Activated CD8-positive, alpha-beta T cell treated with anti-CD3 and anti-CD28 coated beads, Interleukin-2, amount 10 ng/mL, durations not matched to agents 7 days and 5 days (primary cell): ENCODE measurements at regions not wholly inside any gene's neighbourhood (a gene's known extent, or its start where the extent isn't known, plus 50 kb on each side); places are given as distances from the start of the nearest gene placed in this dataset.

Source experiments
- ATAC-seq: fragments of 150-1000 bp; cut with Tn5 transposase; one replicate; pipeline ENCODE4 v1.10.0; 2021; ENCODE audit warnings: moderate library complexity
- CTCF ChIA-PET: fragments of 350-600 bp; sonication (Branson Sonifier 250); formaldehyde crosslinking; loops from one replicate; lab custom pipeline; 2021; ENCODE audit warnings: antibody characterized with exemption; lab: Charles Lee
- POLR2A ChIA-PET: fragments of 350-600 bp; sonication (Branson Sonifier 250); formaldehyde crosslinking; loops from one replicate; lab custom pipeline; 2021; ENCODE audit warnings: antibody characterized with exemption; lab: Charles Lee
- DNase-seq: peaks from one replicate; pipeline ENCODE4 v3.0.0-alpha.2; 2020
- H3K27ac Mint-ChIP-seq: one replicate; pipeline ENCODE4 v1.8.0; 2021; ENCODE audit warnings: mild to moderate bottlenecking, mixed read lengths
- H3K27me3 Mint-ChIP-seq: one replicate; pipeline ENCODE4 v1.8.0; 2021; ENCODE audit warnings: low read depth, mixed read lengths
- H3K36me3 Mint-ChIP-seq: one replicate; pipeline ENCODE4 v1.8.0; 2021; ENCODE audit warnings: low read depth, mixed read lengths
- H3K4me1 Mint-ChIP-seq: one replicate; pipeline ENCODE4 v1.8.0; 2021; ENCODE audit warnings: low read depth, mixed read lengths
- H3K4me3 Mint-ChIP-seq: one replicate; pipeline ENCODE4 v1.8.0; 2021; ENCODE audit warnings: mild to moderate bottlenecking, mixed read lengths
- H3K9me3 Mint-ChIP-seq: one replicate; pipeline ENCODE4 v1.8.0; 2022; ENCODE audit warnings: mixed read lengths; ENCODE audit not compliant: insufficient read depth

GRCh38 chr5:67273689-67274356, 77.2 kb upstream of the CD180 start:
- Mint-ChIP-seq H3K27me3 (no peaks in the 10 kb centered on the region), H3K4me3 (no peak overlapping the region), H3K27ac (no peak overlapping the region), H3K36me3 (peaks cover 4% of the 10 kb centered on the region), H3K9me3 (peaks cover 19% of the 10 kb centered on the region), H3K4me1 (no peaks in the 10 kb centered on the region)
- ATAC-seq (no peak), DNase-seq (no peak)
- POLR2A ChIA-PET = no interaction called here
- CTCF ChIA-PET = no interaction called here

GRCh38 chr5:67272453-67273130, 76.0 kb upstream of the CD180 start:
- ATAC-seq (no peak), DNase-seq (no peak)
- H3K27ac Mint-ChIP-seq = no peak overlapping the region
- no peak overlapping the region for H3K4me3 Mint-ChIP-seq
- no peaks in the 10 kb centered on the region for H3K4me1 Mint-ChIP-seq
- CTCF ChIA-PET = interaction anchor here (1.1 kb wide), 1 partner anchor 10 kb away, joined by 3 read pairs; no protein-coding TSS in a partner anchor
- no peaks in the 10 kb centered on the region for H3K36me3 Mint-ChIP-seq
- H3K27me3 Mint-ChIP-seq = no peaks in the 10 kb centered on the region
- POLR2A ChIA-PET = no interaction called here
- H3K9me3 Mint-ChIP-seq = peaks cover 7% of the 10 kb centered on the region

DNA sequence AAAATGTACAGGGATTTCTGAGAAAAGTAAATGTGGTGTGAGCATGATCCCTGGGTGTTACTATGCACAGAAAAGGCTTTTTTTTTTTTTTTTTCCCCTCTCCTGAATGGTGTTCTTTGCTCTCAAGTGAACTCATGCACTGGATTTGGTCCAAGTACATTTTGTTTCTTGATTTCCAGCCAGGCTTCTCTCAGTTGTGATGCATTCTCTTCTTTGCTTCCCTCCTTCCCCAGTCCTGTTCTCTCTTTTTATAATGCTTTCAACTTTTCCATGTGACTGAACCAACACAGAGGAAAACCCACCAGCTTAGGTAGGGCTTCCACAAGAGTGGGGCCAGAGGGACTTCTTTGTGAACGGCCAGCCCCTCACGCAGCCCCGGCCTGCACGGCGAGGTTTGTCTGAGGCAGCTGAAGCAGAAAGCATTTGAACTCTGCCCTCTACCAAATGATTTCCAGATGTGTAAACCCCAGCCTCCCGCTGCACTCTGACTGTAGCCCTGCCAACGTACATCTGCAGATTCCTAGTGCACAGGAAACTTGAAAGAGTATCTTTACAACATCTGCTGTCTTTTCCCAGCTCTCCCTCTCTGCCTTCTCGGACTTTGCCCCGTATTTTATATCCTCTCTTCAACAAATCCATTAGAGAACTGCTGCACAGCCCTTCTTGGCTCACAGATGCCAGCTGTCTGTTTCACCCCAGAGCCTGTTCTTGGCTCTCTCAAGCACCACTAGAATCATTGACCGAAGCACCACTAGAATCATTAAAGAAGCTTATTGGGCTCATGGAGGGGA, 71.8 kb upstream of the CD180 start:
- H3K36me3 Mint-ChIP-seq = no peaks in the 10 kb centered on the region
- H3K4me3 Mint-ChIP-seq = no peak overlapping the region
- ATAC-seq (no peak), DNase-seq (no peak)
- ChIA-PET CTCF (interaction anchor here (1.1 kb wide), 1 partner anchor 29 kb away, joined by 3 read pairs; no protein-coding TSS in a partner anchor), POLR2A (no interaction called here)
- no peaks in the 10 kb centered on the region for H3K9me3 Mint-ChIP-seq
- H3K4me1 Mint-ChIP-seq = no peaks in the 10 kb centered on the region
- peaks cover 7% of the 10 kb centered on the region for H3K27me3 Mint-ChIP-seq
- H3K27ac Mint-ChIP-seq = no peak overlapping the region

- Mint-ChIP-seq H3K4me1 (no peaks in the 10 kb centered on the region), H3K27ac (no peak overlapping the region), H3K27me3 (peaks cover 8% of the 10 kb centered on the region), H3K9me3 (no peaks in the 10 kb centered on the region), H3K36me3 (no peaks in the 10 kb centered on the region), H3K4me3 (no peak overlapping the region)
- POLR2A ChIA-PET = no interaction called here
- CTCF ChIA-PET = no interaction called here
- no peak for ATAC-seq
- DNase-seq = no peak
Measured at GRCh38 chr5:67267512-67268216, 71.1 kb upstream of the CD180 start.

GRCh38 chr5:67266654-67267350, 70.2 kb upstream of the CD180 start:
- peaks cover 8% of the 10 kb centered on the region for H3K27me3 Mint-ChIP-seq
- no peak for DNase-seq
- no peaks in the 10 kb centered on the region for H3K4me1 Mint-ChIP-seq
- no peak for ATAC-seq
- CTCF ChIA-PET = no interaction called here
- no peaks in the 10 kb centered on the region for H3K36me3 Mint-ChIP-seq
- no peaks in the 10 kb centered on the region for H3K9me3 Mint-ChIP-seq
- H3K4me3 Mint-ChIP-seq = no peak overlapping the region
- POLR2A ChIA-PET = no interaction called here
- no peak overlapping the region for H3K27ac Mint-ChIP-seq

- CTCF ChIA-PET = no interaction called here
- no peak overlapping the region for H3K4me3 Mint-ChIP-seq
- no peaks in the 10 kb centered on the region for H3K36me3 Mint-ChIP-seq
Measured at GRCh38 chr5:67265951-67266350, 69.4 kb upstream of the CD180 start.

DNA sequence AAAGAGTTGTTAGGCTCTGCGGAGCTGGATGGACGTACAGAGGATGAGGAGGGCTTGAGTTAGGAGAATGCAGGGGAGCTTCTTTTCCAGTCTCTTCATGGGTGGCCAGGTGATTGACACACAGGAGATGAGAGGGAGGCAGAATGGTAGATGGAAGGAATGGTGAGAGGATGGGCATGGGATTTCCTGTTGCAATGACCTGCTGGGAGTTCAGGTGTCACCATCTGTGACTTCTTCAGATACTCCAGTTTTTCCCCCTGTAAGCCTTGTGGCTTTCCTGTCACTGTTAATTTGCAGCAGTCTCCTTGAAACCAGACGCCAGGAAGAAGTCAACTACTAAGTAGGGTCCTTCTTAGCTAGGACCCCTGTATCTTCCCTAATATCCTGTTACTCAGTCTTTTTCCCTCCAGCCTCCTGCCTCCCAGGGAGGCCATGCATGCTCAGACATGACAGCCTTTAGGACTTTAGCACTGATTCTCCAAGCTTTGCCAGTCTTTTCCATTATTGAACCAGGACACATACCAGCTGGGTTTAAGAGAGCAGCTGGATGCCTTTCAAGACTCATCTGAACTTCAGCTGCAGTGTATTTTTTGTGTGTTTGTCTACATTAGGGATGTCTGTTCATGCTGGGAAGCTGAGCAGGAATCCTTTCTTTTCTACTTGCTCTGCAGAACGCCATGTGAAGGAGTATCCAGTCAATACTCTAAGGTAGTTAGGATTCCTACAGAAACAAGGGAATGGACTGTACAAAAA, 67.2 kb upstream of the CD180 start:
- ChIA-PET POLR2A (no interaction called here), CTCF (interaction anchor here (1.2 kb wide), 1 partner anchor 9 kb away, joined by 3 read pairs; no protein-coding TSS in a partner anchor)
- ATAC-seq (no peak), DNase-seq (no peak)
- no peaks in the 10 kb centered on the region for H3K9me3 Mint-ChIP-seq
- H3K4me3 Mint-ChIP-seq = no peak overlapping the region
- H3K36me3 Mint-ChIP-seq = no peaks in the 10 kb centered on the region
- H3K27ac Mint-ChIP-seq = no peak overlapping the region
- peaks cover 9% of the 10 kb centered on the region for H3K27me3 Mint-ChIP-seq
- no peaks in the 10 kb centered on the region for H3K4me1 Mint-ChIP-seq

More at GRCh38 chr5:67265951-67266350, 69.4 kb upstream of the CD180 start:
- no peaks in the 10 kb centered on the region for H3K9me3 Mint-ChIP-seq
- ATAC-seq = no peak
- DNase-seq = no peak
- H3K4me1 Mint-ChIP-seq = no peaks in the 10 kb centered on the region
- H3K27me3 Mint-ChIP-seq = peaks cover 8% of the 10 kb centered on the region
- no peak overlapping the region for H3K27ac Mint-ChIP-seq
- POLR2A ChIA-PET = no interaction called here

DNA sequence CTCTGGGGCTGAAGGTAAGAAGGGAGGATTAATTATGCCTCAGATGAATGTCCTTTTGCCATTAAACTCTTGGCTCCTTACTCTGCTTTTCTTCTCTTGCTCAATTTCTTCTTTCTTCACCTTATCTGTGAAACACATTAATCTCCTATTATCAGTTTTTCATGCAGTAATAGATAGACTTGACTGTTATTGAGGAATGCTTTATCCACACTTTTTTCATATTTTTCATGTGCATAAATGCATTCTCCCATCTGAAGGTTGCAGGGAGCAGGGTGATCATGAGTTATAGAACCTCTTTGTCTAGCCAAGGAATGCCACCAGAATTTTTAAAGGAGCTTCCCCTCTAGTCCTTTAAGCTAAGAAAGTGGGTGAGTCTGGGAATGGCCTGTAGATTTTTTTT, 66.4 kb upstream of the CD180 start:
- no peaks in the 10 kb centered on the region for H3K4me1 Mint-ChIP-seq
- ChIA-PET POLR2A (interaction anchor here (0.6 kb wide), 1 partner anchor 864 kb away, joined by 3 read pairs; no protein-coding TSS in a partner anchor), CTCF (interaction anchor here (1.2 to 1.9 kb wide), 2 partner anchors 10 to 17 kb away, joined by 3 to 5 read pairs; no protein-coding TSS in a partner anchor)
- DNase-seq = no peak
- no peaks in the 10 kb centered on the region for H3K36me3 Mint-ChIP-seq
- H3K9me3 Mint-ChIP-seq = no peaks in the 10 kb centered on the region
- no peak overlapping the region for H3K4me3 Mint-ChIP-seq
- H3K27me3 Mint-ChIP-seq = peaks cover 9% of the 10 kb centered on the region
- H3K27ac Mint-ChIP-seq = no peak overlapping the region
- no peak for ATAC-seq

- ATAC-seq (no peak), DNase-seq (no peak)
- Mint-ChIP-seq H3K27ac (no peak overlapping the region), H3K4me1 (no peaks in the 10 kb centered on the region), H3K4me3 (no peak overlapping the region), H3K9me3 (no peaks in the 10 kb centered on the region), H3K36me3 (no peaks in the 10 kb centered on the region), H3K27me3 (peaks cover 9% of the 10 kb centered on the region)
- POLR2A ChIA-PET = interaction anchor here (0.5 kb wide), 1 partner anchor 614 kb away, joined by 4 read pairs; no protein-coding TSS in a partner anchor
- CTCF ChIA-PET = interaction anchor here (1.2 to 1.9 kb wide), 2 partner anchors 11 to 16 kb away, joined by 3 to 5 read pairs; no protein-coding TSS in a partner anchor
Measured at GRCh38 chr5:67262206-67262605, 65.6 kb upstream of the CD180 start.

DNA sequence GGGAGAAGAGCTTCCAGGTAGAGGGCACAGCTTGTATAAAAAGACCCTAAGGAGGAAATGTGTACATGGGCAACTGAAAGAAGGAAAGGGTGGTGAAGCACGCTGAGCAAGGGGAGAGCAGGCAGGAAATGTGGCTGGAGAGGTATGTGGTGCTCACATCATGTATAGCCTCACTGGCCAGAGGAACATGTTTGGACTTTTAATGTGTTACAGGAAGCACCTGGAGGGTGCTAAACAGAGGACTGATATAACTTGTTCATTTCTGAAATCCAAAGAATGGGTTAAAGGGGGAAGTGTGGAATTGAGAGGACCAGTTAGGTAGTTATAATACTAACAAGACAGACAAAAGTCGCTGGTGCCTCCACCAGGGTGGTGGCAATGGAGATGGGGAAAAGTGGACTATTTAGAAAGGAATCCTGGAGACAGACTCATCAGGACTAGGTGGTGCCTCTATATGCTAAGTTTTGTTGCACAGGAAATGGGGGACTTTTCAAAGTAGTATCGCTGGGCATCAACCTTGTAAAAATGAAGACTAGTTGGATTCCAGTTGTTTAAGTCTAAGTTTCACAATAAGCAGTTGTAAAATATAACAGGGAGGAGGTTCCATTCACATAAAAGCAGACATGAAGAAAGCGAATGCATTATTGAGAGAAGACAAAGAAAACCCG, 63.1 kb upstream of the CD180 start:
- H3K27ac Mint-ChIP-seq = no peak overlapping the region

More for the DNA sequence above, 63.1 kb upstream of the CD180 start:
- ChIA-PET POLR2A (no interaction called here), CTCF (no interaction called here)
- DNase-seq = no peak
- H3K4me1 Mint-ChIP-seq = peaks cover 6% of the 10 kb centered on the region
- H3K9me3 Mint-ChIP-seq = no peaks in the 10 kb centered on the region
- peaks cover 6% of the 10 kb centered on the region for H3K27me3 Mint-ChIP-seq
- H3K36me3 Mint-ChIP-seq = no peaks in the 10 kb centered on the region
- no peak overlapping the region for H3K4me3 Mint-ChIP-seq
- ATAC-seq = no peak
